GM18520 (cell line): ENCODE measurements at regions not wholly inside any gene's neighbourhood (a gene's known extent, or its start where the extent isn't known, plus 50 kb on each side); places are given as distances from the start of the nearest gene placed in this dataset.

Experiments used
- ATAC-seq: cut with Tn5 transposase; IDR thresholded peaks from one replicate; pipeline ENCODE4 v1.9.1; 2021; ENCODE audit not compliant: unreplicated experiment

- no peak for ATAC-seq
Observed at GRCh38 chr6:165729307-165729936, 66.4 kb upstream of the PDE10A start.

GRCh38 chr6:165728216-165728615 is 65.2 kb upstream of the PDE10A start:
- ATAC-seq: no peak

- ATAC-seq: no peak
Observed at GRCh38 chr6:165726965-165727381, 63.9 kb upstream of the PDE10A start.

- no peak for ATAC-seq
Observed at GRCh38 chr6:165726290-165726875, 63.3 kb upstream of the PDE10A start.

- ATAC-seq: no peak
Observed at GRCh38 chr6:165725201-165725600, 62.2 kb upstream of the PDE10A start.

- ATAC-seq: no peak
Observed at GRCh38 chr6:165723326-165723725, 60.3 kb upstream of the PDE10A start.

- ATAC-seq: no peak
Observed at GRCh38 chr6:165722022-165722421, 59.0 kb upstream of the PDE10A start.

- ATAC-seq: no peak
Observed at GRCh38 chr6:165721356-165721755, 58.3 kb upstream of the PDE10A start.

GRCh38 chr6:165718491-165718891 is 55.5 kb upstream of the PDE10A start:
- no peak for ATAC-seq

GRCh38 chr6:165717732-165718465 is 54.9 kb upstream of the PDE10A start:
- no peak for ATAC-seq

GRCh38 chr6:165716886-165717285 is 53.8 kb upstream of the PDE10A start:
- no peak for ATAC-seq

- ATAC-seq: no peak
Observed at GRCh38 chr6:165715428-165715827, 52.4 kb upstream of the PDE10A start.

GRCh38 chr6:165714907-165715306 is 51.9 kb upstream of the PDE10A start:
- ATAC-seq: no peak

- ATAC-seq: no peak
Observed at GRCh38 chr6:165713845-165714466, 50.9 kb upstream of the PDE10A start.
